Uterus (tissue), 1 donor: ENCODE measurements at regions not wholly inside any gene's neighbourhood (a gene's known extent, or its start where the extent isn't known, plus 50 kb on each side); places are given as distances from the start of the nearest gene placed in this dataset. TPM values are rescaled to one million over a fixed set of nuclear protein-coding genes. Genes with fewer than 3 reads are reported as not detected.

ENCODE experiments used
- small RNA-seq: library from RNA; depleted of rRNA; stranded (forward); fragments of <200 nt; gene quantifications from one replicate; pipeline ENCODE3, GENCODE V24; 2016

Small RNA genes in the stretch of these regions (small RNA-seq; reads per million reads assigned to genes)
- not detected for gene RF00019
